GM21390 (cell line): ENCODE measurements at regions not wholly inside any gene's neighbourhood (a gene's known extent, or its start where the extent isn't known, plus 50 kb on each side); places are given as distances from the start of the nearest gene placed in this dataset.
A peak's percentile ranks its signal among the peaks of the same experiment; 100 is the strongest.

Experiments used
- ATAC-seq: cut with Tn5 transposase; IDR thresholded peaks from one replicate; pipeline ENCODE4 v1.9.1; 2021; ENCODE audit not compliant: unreplicated experiment

GRCh38 chr3:159165961-159166360, 364.1 kb downstream of the MFSD1 start:
- ATAC-seq, result no peak

GRCh38 chr3:159166899-159167586, 365.2 kb downstream of the MFSD1 start:
- ATAC-seq, result no peak

DNA sequence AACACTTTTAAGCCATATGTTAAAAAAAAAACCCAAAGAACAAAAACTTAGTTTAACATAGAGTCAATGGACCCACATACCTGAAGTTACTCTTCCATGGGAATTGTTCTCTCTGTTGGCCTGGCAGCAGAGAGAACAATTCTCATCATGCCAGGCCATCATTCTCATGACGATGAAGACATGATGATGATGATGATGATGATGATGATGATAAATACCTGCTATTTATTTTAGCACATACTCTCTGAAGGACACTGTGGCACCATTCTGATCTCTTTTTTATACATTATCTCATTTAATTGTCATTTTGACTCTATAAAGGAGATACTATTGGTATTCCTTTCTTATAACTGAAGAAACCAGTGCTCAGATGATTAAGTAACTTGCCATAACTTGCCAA, 366.9 kb downstream of the MFSD1 start:
- no peak for ATAC-seq

- ATAC-seq, result no peak
Observed at GRCh38 chr3:159169828-159170227, 368.0 kb downstream of the MFSD1 start.

DNA sequence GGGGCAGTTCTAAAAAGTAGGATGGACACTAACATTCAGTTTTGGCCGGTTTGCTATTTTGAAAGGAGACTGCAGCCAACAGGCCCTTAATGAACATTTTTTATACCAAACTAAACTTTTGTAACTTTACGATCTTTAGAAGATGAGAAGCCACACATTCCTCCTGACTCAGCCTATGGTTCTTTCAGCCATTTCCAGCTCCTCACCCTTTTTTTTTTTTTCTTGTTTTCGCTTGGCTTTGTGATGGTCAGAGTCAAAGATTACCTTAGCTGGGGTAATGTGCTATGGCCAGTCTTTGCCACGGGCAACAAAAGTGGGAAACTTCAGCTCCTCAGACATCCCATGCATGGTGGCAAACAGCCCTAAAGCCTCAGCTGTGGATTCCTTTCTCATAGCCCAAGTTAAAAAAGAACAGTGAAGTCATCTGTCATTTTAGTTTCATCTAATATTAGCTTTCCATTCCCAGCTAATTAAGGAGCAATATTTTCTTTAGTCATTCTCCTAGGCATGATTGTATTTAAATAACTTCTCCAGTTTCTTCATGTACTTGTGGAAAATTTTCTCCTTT, 368.7 kb downstream of the MFSD1 start:
- no peak for ATAC-seq

- ATAC-seq, result no peak
Observed at GRCh38 chr3:159171333-159171732, 369.5 kb downstream of the MFSD1 start.

DNA sequence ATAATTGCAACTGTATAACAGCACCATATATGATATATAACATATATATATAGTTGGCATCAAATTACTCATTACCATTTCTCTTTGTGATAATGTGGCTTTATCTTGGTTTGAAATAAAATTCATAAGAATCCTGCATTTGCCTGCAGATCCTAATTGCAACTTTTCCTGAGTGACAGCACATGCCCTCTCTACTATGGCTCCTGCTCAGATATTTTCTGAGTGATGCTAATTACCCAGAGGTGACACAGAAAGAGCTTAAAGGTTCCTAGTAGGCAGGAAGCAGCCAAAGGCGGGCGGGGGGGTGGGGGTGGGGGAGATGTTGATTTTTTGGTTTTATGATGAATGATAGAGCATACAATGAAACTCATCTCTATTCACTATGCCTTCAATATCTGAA, 370.6 kb downstream of the MFSD1 start:
- ATAC-seq, result no peak

DNA sequence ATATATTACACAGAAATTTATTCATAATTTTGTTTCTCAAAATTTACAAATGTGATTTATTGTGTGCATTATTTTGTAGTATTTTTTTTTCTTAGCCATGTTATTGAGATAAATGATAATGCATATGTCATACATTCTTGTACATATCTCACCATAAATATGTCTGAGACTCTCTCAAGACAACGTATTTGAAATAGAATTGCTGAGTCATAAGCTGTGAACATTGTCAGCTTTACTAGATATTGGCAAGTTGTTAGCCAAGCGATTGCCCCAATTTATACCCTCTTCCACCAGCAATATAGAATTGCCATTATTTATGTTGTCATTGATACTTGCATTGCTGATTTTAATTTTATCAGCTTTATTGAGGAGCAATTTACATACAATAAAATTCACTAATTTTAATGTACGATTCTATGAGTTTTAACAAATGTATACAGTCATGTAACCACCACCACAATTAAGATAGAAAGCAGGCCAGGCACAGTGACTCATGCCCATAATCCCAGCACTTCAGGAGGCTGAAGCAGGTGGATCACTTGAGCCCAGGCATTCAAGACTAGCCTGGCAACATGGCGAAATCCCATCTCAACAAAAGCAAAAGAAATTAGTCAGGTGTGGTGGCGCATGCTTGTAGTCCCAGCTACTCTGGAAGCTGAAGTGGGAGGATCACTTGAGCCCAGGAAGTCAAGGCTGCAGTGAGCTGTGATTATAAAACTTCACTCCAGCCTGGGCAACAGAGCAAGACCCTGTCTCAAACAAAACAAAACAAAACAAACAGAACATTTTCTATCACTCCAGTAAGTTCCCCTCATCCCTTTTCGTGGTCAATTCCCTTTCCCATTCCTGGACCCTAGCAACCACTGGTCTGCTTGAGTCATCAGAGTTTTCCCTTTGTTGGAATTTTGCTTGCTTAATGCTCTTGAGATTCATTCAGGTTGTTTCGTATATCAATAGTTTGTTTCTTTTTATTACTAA, 373.1 kb downstream of the MFSD1 start:
- ATAC-seq, result no peak

DNA sequence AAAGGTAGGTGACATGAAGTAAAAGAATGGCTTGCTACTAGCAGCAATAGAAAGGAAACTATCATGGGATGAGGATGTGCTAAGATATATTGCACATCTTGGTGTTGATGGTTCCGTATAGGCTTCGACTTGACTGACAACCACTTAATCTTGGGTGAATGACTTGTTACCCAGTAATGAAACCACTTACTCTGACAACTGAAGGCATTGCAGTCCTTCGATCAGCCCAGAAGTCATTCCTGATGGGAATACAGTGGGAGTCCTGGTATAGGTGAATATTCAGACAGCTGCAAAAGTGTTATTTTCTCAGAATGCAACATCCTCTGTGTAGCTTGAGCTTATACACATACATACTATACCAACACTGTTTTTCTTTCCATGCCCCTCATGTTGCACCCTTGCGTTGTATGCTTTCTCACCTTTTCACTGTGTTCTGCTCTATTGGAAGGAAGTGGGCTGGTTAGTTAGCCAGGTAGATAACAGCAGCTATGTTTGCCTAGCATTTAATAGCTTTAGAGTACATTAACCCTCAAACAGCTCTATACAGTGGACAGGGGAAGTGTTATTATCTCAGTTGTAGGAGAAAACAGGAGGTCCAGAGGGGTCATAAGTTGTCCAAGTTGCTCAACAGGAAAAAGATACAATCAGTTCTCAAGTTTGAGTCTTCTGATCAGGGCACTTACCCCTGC, 376.5 kb downstream of the MFSD1 start:
- ATAC-seq, result no peak

- no peak for ATAC-seq
Observed at GRCh38 chr3:159182961-159183360, 381.1 kb downstream of the MFSD1 start.

GRCh38 chr3:159185443-159186050, 383.7 kb downstream of the MFSD1 start:
- ATAC-seq, result peak; percentile 69

- ATAC-seq, result peak; percentile 68
Observed at GRCh38 chr3:159186581-159186980, 384.7 kb downstream of the MFSD1 start.

- ATAC-seq, result no peak
Observed at GRCh38 chr3:159187232-159187631, 385.4 kb downstream of the MFSD1 start.

GRCh38 chr3:159187706-159188105, 385.9 kb downstream of the MFSD1 start:
- ATAC-seq, result no peak

DNA sequence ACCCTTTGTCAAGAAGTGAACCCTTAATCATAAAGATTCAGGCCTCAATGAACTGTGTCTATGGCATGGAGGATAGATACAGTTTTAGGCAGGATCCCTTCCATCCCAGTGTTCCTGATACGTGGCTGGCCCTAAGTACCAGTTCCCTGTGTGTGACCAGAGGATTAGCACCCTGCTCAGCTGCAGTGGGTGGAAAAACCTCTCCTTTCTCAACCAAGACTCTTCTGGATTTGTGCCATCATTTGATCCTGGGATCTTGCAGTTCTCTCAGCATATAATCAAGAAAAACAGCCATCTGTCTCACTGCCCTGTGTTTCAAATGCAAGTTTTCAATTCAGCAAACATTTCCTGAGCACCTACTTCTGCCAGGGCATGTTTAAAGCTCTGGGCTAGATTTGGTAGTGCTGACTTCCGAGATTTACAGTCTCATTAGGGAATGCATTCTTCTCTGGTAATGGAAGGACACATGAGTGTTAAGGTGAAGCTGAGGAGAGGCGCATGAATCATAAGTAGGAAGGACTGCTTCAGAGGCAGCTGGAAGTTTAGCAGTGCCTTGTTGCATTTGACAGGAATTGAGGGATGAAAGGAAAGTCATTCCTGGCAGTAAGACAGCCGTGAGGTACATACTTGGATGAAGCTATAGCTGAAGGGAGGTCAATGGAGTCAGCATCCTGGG, 388.3 kb downstream of the MFSD1 start:
- ATAC-seq, result no peak

DNA sequence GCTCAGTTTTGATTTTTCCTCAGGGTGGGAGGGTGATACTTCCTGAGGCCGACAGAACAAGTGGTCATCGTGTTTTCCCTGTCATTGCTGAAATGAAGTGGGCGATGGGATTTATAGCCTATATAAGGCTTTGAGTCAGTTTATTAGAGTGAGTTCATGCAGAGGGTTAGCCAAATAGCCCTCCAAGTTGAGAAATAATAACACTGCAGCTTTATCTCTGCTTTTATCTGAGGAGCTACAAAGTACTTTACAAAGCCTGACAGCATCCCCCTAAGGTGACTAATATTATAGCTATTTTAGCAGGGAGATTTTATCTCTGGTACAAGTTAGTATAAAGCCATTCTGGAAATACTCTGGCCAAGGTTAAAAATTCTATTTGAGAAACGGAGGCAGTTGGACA, 389.6 kb downstream of the MFSD1 start:
- ATAC-seq, result no peak

DNA sequence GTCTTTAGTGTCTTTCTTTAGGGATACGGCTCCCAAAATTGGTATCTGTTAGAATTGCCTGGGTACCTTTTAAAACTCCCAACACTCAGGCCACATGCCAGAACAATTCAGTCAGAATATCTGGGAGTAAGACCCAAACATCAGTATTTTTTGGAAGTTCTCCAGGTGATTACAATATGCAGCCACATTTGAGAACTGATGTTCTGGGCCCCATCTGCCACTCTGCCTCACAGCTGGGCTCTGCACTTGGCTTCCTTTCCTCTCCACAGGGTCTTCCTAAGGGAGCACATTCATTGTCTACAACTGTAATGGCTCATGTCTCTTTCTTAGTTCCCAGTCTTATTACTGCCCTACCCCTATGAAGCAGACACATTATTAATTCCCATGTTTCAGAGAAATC, 394.5 kb downstream of the MFSD1 start:
- no peak for ATAC-seq

DNA sequence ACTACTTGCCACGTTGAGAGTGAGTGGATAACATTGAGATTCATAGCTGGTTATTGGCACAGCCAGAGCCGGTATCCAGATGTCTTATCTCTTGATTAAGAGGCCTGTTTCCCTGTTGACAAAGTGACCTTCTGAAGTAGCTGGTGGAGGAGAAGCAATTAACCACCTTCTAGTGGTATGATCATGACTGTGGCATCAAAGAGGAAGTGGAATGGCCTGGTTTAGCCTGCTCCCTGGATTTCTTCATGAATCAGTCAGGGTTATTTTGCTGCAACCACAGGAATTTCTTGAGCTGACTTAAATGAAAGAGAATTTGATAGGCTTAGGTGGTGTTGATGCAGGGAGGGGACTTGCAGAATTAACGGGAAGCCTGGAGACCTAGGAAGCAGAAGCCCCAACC, 398.3 kb downstream of the MFSD1 start:
- ATAC-seq, result no peak

- ATAC-seq, result no peak
Observed at GRCh38 chr3:159208050-159208449, 406.2 kb downstream of the MFSD1 start.

GRCh38 chr3:159209459-159209858, 407.6 kb downstream of the MFSD1 start:
- ATAC-seq, result no peak
